VCaP (cell line): ENCODE measurements at regions not wholly inside any gene's neighbourhood (a gene's known extent, or its start where the extent isn't known, plus 50 kb on each side); places are given as distances from the start of the nearest gene placed in this dataset.

Experiments
- H3K27ac ChIP-seq: fragments of 450-650 bp; 2 replicates; pipeline ENCODE4 v1.5.1; 2017
- TF ChIP-seq, protein P1 (sequence below): fragments of 450-650 bp; conservative IDR thresholded peaks from 2 replicates; pipeline ENCODE4 v1.5.1; 2017; ENCODE audit warnings: mild to moderate bottlenecking, moderate library complexity

DNA sequence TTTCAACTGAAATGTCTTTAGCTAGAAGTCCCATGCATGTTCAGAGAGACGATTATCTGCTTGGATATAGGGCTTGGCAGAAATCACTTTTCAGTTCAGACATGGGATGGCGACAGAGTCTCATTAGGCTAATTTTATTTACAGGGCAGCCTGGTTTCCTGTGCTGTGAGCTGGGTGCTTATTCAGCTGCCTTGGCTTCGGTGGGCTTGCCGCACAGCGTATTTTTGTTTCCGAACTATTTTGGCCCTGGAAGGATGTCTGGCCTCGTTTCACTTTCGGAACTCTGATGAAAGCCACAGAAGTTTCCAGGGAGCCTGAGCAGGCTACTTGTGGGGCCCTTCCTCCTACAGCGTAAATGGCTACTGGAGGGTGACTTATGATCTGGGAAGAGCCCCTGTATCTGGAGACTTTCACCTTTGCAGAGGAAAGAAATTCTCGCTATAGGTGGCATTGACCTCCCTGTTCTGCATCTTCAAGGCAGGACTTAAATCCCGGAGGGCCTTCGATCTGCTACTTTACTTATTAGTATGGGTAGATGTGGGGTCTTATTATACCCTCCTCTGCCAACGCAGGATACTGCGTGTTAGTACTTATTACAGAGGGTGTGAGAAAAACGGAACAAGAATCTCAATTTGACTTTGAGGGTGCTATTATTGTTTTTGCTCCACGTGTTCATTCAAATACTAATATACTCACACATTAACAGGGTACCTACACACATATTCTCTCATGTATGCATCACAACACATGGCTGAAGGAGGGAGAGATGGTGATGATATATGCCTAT, 364.0 kb upstream of the RBMS3 start:
- TF ChIP-seq, protein P1, sequence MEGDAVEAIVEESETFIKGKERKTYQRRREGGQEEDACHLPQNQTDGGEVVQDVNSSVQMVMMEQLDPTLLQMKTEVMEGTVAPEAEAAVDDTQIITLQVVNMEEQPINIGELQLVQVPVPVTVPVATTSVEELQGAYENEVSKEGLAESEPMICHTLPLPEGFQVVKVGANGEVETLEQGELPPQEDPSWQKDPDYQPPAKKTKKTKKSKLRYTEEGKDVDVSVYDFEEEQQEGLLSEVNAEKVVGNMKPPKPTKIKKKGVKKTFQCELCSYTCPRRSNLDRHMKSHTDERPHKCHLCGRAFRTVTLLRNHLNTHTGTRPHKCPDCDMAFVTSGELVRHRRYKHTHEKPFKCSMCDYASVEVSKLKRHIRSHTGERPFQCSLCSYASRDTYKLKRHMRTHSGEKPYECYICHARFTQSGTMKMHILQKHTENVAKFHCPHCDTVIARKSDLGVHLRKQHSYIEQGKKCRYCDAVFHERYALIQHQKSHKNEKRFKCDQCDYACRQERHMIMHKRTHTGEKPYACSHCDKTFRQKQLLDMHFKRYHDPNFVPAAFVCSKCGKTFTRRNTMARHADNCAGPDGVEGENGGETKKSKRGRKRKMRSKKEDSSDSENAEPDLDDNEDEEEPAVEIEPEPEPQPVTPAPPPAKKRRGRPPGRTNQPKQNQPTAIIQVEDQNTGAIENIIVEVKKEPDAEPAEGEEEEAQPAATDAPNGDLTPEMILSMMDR = peak; percentile 58
- H3K27ac ChIP-seq = no peak overlapping the region

DNA sequence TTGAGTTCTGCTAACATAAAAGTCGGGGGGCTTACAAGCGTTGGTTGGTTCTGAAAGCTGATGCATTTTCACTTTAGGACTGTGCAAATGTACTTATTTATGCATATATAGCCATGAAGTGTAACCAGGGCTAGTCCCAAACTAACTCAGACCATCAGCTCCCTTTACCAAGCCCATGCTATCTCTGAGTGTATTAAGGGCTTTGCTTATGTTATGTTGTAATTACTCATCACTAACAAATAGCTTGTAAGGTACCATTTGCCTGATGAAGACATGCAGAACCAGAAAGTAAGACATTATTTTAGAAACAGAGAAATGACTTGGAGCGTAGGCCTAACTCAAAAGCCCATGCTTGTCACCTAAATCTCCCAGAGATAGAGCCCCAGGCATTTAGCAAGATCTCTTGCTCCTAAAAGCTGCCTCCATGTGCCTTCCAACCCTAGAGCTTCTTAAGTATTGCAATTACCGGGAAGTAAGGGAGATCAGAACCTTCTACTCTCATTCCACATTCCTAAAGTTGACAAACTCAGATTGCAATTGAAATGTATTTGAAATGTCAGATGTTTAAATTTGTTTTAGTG, 362.9 kb upstream of the RBMS3 start:
- TF ChIP-seq, protein P1 = no peak
- no peak overlapping the region for H3K27ac ChIP-seq

DNA sequence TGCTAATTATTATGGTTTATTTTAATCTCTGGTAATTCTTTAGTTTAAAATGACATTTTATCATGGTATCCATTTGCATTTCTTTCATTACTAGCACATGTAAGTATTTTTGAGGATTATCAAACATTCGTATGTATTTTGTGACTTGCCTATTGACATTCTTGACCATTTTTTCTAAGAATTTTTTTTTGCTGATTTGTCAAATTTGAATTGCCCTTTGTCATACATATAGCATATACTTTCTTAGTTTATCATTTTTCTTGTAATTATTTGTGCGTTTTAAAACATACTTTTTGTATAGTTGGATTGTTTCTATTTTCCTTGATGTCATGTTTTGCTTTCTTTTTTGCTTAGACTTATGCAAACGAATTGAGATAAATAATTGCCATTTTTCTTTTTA, 358.5 kb upstream of the RBMS3 start:
- no peak overlapping the region for H3K27ac ChIP-seq
- TF ChIP-seq, protein P1 = no peak

DNA sequence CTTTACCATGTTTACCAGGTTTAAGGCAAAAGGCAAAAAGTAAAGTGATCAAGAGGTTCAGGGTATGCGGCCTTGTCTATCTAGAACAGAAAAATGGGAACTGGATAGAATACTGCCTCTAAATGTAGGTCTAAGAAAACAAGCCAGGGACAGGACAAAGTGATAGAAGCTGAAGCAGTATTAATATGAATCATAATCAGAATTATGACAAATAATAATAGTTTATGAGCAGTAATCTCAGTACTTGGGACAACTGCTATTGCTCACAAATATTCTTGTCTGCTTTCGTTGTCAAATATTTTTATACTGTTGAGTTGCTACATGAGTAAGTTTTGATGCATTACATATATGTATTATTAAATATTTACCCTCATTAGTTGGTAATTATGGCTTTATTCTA, 356.9 kb upstream of the RBMS3 start:
- no peak overlapping the region for H3K27ac ChIP-seq
- TF ChIP-seq, protein P1 = no peak

DNA sequence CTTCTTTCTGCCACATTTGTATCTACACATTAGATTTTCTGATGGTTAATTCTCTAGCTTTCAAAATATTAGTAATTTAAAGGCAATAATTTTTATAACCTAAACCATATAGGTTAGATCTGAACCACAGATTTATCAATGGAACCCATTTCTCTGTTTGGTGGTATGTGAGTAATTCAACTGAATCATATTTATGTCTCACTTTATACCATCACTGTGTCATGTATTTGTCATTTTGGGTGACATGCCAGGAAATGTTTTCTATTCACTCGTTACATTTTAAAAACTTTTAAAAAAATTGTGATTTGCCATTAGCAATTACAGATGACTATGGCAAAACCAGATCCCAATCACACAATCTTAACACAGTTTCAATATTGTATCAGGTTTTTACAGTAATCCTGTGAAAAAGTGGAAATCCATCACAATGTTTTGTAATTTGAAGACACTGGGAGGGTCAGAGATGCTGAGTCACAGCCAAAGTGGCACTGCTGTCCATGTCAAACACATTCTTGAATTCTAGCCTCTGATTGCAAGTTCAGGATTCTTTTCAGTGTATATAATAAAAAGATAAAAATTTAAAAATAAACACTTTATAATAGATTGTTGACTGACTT, 356.0 kb upstream of the RBMS3 start:
- H3K27ac ChIP-seq = no peak overlapping the region
- TF ChIP-seq, protein P1 = no peak

DNA sequence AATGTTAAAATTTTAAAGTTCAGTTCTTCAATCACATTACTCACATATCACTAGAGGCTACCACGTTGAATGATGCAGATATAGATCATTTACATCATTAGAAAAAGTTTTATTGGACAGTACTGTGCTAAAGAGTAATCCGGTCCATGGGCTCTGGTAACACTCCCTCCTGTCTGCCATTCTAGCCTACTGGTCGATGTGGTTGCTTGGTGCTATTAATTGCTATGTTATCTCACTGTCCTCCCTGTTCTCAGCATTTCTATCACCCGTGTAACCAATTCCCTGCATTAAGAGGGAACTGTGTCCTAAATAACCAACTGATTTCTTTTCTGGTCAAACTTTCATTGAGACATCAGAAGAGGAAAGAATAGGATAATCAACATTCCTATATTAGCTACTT, 347.5 kb upstream of the RBMS3 start:
- TF ChIP-seq, protein P1 = no peak
- no peak overlapping the region for H3K27ac ChIP-seq

DNA sequence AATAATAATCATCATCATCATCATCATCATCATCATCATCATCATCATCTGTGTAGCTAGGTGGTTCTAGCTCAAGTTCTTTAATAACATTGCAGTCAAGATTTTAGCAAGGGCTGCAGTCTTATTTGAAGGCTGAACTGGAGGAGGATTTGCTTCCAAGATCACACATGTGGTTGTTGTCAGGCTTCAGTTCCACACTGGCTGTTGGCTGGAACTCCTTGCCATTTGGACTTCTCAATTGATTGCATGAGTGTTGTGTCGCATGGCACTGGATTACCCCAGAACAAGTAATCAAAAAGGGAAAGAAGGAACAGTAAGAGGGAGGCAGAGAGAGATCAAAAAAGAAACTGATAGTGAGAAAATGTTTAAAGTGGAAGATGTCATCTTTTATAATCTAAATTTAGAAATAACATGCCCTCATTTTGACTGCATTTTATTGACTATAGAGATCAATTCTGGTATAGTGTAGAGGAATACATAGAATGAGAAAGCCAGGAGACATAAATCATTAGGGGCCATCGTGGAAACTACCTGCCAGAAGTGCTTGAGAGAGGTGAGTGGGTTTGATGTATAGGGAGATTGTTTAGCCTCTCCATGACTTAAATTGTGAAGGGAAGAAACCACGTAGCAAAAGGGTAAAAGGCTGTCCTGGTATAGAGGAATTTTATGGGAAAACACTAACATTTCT, 346.6 kb upstream of the RBMS3 start:
- TF ChIP-seq, protein P1 = no peak

More for the DNA sequence above, 346.6 kb upstream of the RBMS3 start:
- H3K27ac ChIP-seq = no peak overlapping the region
